ENCODE measurements at regions not wholly inside any gene's neighbourhood (a gene's known extent, or its start where the extent isn't known, plus 50 kb on each side); places are given as distances from the start of the nearest gene placed in this dataset.

DNA sequence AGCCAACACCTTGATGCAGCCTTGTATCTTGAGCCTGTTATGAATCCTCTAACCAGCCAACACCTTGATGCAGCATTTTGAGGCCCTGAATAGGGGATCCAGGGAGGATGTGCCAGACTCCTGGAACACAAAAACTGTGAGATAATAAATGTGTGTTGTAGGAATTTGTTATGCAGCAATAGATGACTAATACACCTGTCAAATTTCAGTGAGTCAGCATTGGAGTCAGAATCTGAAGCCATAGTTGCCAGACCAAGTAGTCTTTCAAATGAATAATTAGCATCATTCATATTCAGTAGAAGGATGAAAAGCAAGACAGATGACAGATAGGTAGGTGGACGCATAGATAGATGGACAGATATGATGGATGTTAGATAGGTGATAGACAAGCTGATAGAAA is 942.5 kb upstream of the SLC39A10 start:
- no peak overlapping the region for H3K4me3 ChIP-seq (ENCODE audit: low read depth, low read length)
- TF ChIP-seq, protein P1, sequence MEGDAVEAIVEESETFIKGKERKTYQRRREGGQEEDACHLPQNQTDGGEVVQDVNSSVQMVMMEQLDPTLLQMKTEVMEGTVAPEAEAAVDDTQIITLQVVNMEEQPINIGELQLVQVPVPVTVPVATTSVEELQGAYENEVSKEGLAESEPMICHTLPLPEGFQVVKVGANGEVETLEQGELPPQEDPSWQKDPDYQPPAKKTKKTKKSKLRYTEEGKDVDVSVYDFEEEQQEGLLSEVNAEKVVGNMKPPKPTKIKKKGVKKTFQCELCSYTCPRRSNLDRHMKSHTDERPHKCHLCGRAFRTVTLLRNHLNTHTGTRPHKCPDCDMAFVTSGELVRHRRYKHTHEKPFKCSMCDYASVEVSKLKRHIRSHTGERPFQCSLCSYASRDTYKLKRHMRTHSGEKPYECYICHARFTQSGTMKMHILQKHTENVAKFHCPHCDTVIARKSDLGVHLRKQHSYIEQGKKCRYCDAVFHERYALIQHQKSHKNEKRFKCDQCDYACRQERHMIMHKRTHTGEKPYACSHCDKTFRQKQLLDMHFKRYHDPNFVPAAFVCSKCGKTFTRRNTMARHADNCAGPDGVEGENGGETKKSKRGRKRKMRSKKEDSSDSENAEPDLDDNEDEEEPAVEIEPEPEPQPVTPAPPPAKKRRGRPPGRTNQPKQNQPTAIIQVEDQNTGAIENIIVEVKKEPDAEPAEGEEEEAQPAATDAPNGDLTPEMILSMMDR (IDR thresholded peaks at IDR 0.05; ENCODE audit: insufficient read depth, low read depth, low read length), result no peak
- DNase-seq (ENCODE audit: low read depth), result no peak

DNA sequence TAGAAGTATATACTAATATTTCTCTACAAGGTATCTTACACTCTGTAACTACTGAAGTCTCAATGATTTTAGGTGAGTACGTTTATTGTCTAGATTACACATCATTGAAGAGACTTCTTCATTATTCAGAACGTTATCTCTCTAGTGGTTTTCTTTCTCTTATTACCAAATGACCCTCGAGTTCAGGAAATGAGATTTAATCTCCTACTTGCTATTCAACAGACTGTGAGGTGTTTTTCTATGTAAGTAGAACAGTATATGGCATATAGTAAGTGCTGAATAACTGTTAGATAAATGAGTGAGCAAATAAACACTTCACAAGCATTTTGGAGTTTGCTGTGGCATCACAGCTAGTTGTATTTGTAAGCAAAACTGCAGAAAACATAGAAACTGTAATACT is 947.2 kb upstream of the SLC39A10 start:
- no peak overlapping the region for H3K4me3 ChIP-seq (ENCODE audit: low read depth, low read length)
- TF ChIP-seq, protein P1 (IDR thresholded peaks at IDR 0.05; ENCODE audit: insufficient read depth, low read depth, low read length), result no peak
- DNase-seq (ENCODE audit: low read depth), result no peak

GRCh38 chr2:194706179-194706578 is 950.8 kb upstream of the SLC39A10 start:
- DNase-seq (ENCODE audit: low read depth), result no peak
- TF ChIP-seq, protein P1 (IDR thresholded peaks at IDR 0.05; ENCODE audit: insufficient read depth, low read depth, low read length), result no peak
- no peak overlapping the region for H3K4me3 ChIP-seq (ENCODE audit: low read depth, low read length)

DNA sequence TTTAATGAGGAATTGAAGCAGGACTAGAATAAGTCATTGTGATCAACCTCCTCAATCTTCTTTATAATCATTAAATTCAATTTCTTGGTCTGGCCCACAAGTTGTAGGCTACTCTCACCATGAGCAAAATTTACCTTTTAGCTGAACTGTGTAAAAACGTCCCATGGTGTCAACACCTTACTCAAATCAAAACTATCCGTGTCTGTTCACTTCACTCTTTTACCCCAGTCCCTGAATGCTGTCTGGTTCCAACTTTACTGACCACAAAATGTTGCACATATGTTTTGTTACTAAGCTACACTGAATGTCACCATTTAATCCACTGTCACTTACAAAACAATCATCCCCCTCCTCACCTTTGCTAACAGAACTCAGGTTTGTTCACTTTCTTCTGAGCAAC is 951.6 kb upstream of the SLC39A10 start:
- DNase-seq (ENCODE audit: low read depth), result no peak
- no peak overlapping the region for H3K4me3 ChIP-seq (ENCODE audit: low read depth, low read length)
- TF ChIP-seq, protein P1 (IDR thresholded peaks at IDR 0.05; ENCODE audit: insufficient read depth, low read depth, low read length), result no peak

DNA sequence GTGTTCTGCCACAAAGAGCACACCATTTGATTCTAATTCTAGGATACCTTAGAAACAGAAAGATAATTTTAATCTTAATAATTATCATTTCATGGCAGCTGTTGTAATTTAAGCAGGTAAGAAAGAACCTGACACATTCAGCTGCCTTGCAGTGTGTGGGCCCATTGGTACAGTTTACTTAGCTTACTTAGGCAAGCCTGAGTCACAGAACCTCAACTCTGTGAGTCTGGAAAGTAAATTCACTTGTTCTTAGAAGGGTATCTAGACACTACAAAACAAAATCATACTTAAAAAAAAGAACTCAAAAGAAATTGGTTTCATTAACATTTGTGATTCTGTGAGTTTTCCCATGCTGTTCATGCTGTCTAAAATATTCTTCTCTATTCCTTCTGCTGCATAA is 956.3 kb upstream of the SLC39A10 start:
- H3K4me3 ChIP-seq (ENCODE audit: low read depth, low read length), result no peak overlapping the region
- DNase-seq (ENCODE audit: low read depth), result no peak
- TF ChIP-seq, protein P1 (IDR thresholded peaks at IDR 0.05; ENCODE audit: insufficient read depth, low read depth, low read length), result no peak

DNA sequence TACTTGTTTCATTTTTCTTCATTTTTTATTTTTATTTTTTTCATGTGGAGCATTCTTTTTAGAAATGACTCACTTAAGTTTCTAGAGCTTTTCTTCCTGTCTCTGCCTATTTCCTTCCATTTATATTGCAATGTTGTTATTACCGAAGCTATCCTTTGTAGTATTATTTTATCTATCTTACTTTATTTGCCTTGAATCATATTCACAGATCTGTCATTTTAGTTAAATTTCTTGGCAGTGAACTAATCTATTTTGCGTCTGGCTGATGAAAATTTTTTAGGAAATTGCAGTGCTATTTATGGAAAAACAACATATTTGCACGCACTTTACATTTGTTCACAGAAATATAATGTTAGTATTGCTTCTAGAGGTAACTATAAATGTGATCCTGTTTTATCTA is 956.9 kb upstream of the SLC39A10 start:
- TF ChIP-seq, protein P1 (IDR thresholded peaks at IDR 0.05; ENCODE audit: insufficient read depth, low read depth, low read length), result no peak
- no peak for DNase-seq (ENCODE audit: low read depth)

GRCh38 chr2:194698012-194698411 is 959.0 kb upstream of the SLC39A10 start:
- H3K4me3 ChIP-seq (ENCODE audit: low read depth, low read length), result no peak overlapping the region
- no peak for DNase-seq (ENCODE audit: low read depth)
- TF ChIP-seq, protein P1 (IDR thresholded peaks at IDR 0.05; ENCODE audit: insufficient read depth, low read depth, low read length), result no peak

More for the DNA sequence above, 956.9 kb upstream of the SLC39A10 start:
- no peak overlapping the region for H3K4me3 ChIP-seq (ENCODE audit: low read depth, low read length)

All from fibroblast of villous mesenchyme (primary cell).